GM10266 (cell line): ENCODE measurements at regions not wholly inside any gene's neighbourhood (a gene's known extent, or its start where the extent isn't known, plus 50 kb on each side); places are given as distances from the start of the nearest gene placed in this dataset.

Experiments used
- DNase-seq: peaks from one replicate; pipeline ENCODE4 v3.0.0; 2012; ENCODE audit errors: extremely low spot score
- TF ChIP-seq, protein P1 (sequence below): IDR thresholded peaks from 2 replicates; pipeline ENCODE4 v1.5.1; 2012; ENCODE audit warnings: mild to moderate bottlenecking, low read depth; ENCODE audit not compliant: control insufficient read depth, insufficient read depth; ENCODE audit errors: missing control alignments

DNA sequence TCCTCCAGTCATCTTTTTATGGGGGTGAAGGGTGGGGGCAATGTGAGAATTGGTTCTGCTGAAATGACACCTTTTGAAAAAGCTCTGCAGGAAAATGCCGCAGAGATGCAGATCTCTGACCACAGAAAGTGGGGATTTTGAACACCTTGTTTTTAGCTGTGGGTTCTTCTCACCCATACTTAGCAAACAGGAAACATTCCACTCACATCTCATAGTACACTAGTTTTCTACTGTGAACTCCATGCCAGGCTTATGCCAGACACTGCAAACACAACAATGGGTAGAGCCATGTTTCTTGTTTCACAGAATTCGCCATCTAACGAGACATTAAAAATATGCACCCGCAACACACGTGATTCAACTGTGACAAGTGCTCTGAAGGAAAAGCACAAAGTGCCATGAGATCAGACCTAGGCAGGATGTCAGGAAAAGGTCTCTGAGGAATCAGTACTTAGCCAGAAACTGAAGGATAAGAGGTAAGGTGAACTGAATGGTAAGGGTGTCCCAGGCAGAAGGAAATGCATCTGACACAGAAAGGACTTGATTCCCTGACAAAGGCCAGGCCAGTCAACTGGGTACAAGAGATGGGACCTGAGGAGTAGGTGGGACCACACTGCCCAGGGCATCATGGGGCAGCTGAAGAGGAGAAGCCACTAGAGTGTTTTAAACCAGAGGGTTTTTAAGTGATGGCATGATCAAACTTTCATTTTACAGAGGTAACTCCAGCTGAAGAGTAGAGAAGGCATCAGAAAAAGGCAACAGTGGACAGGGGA is 83.8 kb upstream of the JAK1 start:
- no peak for DNase-seq
- TF ChIP-seq, protein P1, sequence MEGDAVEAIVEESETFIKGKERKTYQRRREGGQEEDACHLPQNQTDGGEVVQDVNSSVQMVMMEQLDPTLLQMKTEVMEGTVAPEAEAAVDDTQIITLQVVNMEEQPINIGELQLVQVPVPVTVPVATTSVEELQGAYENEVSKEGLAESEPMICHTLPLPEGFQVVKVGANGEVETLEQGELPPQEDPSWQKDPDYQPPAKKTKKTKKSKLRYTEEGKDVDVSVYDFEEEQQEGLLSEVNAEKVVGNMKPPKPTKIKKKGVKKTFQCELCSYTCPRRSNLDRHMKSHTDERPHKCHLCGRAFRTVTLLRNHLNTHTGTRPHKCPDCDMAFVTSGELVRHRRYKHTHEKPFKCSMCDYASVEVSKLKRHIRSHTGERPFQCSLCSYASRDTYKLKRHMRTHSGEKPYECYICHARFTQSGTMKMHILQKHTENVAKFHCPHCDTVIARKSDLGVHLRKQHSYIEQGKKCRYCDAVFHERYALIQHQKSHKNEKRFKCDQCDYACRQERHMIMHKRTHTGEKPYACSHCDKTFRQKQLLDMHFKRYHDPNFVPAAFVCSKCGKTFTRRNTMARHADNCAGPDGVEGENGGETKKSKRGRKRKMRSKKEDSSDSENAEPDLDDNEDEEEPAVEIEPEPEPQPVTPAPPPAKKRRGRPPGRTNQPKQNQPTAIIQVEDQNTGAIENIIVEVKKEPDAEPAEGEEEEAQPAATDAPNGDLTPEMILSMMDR = no peak

DNA sequence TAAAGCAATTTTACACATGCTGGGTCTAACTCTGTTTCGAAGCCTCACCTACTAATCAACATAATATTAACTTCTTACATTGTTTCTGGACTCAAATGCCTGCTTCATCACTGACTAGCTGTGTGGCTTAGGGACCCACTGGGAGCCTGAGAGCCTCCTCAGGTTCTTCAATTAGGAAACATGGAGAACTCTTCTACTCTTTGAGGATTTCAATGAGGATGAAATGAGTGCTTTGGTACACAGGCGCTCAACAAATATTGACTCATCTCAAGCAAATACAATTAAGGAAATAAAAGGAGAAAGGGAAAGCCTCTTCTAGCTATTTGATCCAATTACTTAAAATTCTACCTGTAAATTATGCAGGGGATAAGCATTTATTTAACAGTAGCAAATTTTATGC is 84.4 kb upstream of the JAK1 start:
- TF ChIP-seq, protein P1 = no peak
- no peak for DNase-seq

DNA sequence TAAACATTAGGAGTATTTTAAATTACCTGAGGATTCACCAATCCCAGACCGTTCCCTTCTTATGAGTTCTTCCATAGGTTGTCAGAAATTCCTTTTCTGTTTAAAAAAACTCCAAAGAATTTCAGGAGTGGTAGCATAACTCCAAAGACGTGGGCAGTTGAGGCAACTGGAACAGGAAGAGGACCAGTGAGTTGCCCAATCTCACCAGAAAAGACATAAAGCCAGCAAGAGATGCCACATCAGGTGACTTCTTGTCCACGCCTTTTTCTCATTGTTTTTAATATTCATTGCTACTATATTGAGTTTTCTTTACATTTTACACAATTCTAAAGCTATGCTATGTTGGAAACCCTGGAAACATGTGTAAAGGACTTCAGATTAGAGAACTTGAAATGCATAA is 88.1 kb upstream of the JAK1 start:
- TF ChIP-seq, protein P1 = no peak
- DNase-seq = no peak

DNA sequence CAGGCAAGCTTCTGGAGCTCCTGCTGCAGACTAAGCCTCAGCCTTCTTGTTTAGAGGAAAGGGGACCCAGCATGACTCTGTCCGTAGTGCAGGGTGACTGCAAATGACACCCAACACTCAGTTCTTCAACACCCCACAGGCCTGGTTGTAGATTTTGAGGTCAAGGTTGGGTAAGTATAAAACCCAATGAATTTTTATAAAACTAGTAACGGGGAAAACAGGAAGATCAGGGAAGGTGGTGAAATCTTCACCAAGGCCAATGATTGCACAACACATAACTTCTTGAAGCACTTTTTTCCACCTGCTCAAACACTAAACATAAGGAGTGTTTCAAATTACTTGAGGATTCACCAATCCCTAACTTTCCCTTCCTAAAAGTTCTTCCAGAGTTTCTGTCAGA is 89.4 kb upstream of the JAK1 start:
- TF ChIP-seq, protein P1 = no peak
- no peak for DNase-seq

DNA sequence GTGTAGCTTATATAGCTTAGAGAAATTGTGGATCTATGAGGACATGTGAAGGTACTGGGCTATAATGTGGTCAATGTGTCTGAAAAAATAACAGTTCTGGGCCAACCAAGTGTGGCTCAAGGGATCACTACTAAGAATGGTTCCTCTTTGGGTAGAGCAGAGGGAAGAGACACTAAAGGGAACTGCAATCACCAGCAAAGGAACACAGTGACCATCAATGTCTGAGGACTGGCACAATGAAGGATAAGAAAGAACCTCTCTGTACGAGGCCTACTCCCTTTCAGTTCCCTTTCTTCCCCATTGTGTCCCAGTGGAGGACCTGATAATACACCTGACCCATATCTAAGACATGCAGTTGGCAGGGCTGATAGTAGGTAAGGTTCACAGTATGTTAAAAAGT is 89.9 kb upstream of the JAK1 start:
- no peak for DNase-seq
- TF ChIP-seq, protein P1 = no peak

DNA sequence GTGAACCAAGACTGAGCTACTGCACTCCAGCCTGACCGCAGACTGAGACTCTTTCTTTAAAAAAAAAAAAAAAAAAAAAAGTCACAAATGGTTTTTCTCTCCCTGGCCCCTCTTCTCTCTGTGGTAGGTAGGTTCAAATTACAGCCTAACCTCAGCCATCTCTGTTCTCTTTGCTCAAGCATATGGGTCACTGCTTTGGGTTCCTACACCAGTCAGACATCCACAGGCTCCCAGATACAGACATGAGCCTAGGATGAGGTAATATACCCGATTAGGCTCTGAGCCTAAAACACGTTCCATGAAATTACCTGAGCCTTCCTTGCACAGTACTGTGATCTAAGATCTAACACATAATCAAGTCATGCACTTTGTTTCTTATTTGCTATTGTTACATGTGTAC is 90.5 kb upstream of the JAK1 start:
- TF ChIP-seq, protein P1 = no peak
- DNase-seq = no peak

DNA sequence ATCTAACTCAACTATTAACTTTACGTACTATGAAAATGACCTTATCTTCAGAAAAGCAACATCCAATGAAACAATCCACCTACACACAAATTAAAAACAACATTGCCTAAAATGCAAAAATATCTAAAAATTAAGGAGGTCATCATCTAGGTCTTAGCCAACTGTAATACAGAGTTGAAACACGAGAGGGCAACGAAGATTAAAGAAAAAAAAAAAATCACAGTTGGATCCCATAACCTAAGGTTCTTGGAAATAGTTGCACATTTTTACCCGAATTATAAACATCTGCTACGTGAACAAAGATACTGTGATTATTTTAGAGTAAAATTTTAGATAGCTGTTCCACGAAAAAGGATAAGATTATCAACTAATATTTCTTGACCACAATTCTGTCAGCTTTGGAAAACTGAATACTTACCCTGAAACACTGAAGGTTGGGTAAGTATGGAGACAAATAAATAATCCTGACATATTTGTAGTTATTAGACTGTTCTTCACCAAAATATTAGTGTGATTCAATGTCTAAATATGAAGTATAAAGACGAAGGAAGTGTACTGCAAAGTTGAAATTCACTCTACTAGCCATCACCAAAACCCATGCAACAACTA is 88.0 kb upstream of the AK4 start:
- TF ChIP-seq, protein P1 = peak; percentile 52
- DNase-seq = peak; percentile 42
